Mesothelial cell of epicardium (in vitro differentiated cells): ENCODE measurements at regions not wholly inside any gene's neighbourhood (a gene's known extent, or its start where the extent isn't known, plus 50 kb on each side); places are given as distances from the start of the nearest gene placed in this dataset.

Experiments used
- DNase-seq, 2 experiments: peaks; one replicate each; pipeline ENCODE4 v3.0.0; 2021; ENCODE audit warnings: low spot score in 2 of 2; ENCODE audit not compliant: unreplicated experiment in 2 of 2
- H3K27ac Mint-ChIP-seq: 2 replicates; pipeline ENCODE4 v1.8.0; 2021; ENCODE audit warnings: mixed read lengths
- H3K27me3 Mint-ChIP-seq: 2 replicates; pipeline ENCODE4 v1.8.0; 2021; ENCODE audit warnings: low read depth, mixed read lengths
- H3K36me3 Mint-ChIP-seq: 2 replicates; pipeline ENCODE4 v1.8.0; 2021; ENCODE audit warnings: mixed read lengths
- H3K4me1 Mint-ChIP-seq: 2 replicates; pipeline ENCODE4 v1.8.0; 2021; ENCODE audit warnings: mixed read lengths
- H3K4me3 Mint-ChIP-seq: 2 replicates; pipeline ENCODE4 v1.8.0; 2021; ENCODE audit warnings: mild to moderate bottlenecking, moderate library complexity, mixed read lengths
- H3K9me3 Mint-ChIP-seq: 2 replicates; pipeline ENCODE4 v1.8.0; 2021; ENCODE audit warnings: mixed read lengths
- TF ChIP-seq, protein P1 (sequence below): fragments of 200-600 bp; sonication (generic); IDR thresholded peaks from one replicate; pipeline ENCODE4 v1.5.0; 2021; ENCODE audit warnings: antibody characterized with exemption; ENCODE audit not compliant: unreplicated experiment

DNA sequence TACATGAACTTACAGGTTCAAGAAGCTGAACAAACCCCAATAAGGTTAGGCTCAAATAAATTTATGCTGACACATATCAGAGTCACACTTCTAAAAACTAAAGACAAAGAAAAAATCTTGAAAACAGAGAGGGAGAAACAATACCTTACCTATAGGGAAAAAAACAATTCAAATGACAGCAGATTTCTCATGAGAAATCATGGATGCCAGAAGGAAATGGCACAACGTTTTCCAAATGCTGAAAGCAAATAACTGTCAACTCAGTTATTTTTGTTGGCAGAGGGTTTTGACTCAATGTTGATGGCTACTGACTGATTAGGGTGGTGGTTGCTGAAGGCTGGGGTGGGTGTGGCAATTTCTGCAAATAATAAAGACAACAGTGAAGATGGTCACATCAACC is 239.4 kb downstream of the ARHGAP12 start:
- Mint-ChIP-seq H3K27me3 (no peaks in the 10 kb centered on the region), H3K4me3 (no peak overlapping the region), H3K4me1 (no peaks in the 10 kb centered on the region), H3K36me3 (peaks cover 7% of the 10 kb centered on the region), H3K27ac (no peak overlapping the region), H3K9me3 (peaks cover 48% of the 10 kb centered on the region)
- DNase-seq: no peak
- TF ChIP-seq, protein P1, sequence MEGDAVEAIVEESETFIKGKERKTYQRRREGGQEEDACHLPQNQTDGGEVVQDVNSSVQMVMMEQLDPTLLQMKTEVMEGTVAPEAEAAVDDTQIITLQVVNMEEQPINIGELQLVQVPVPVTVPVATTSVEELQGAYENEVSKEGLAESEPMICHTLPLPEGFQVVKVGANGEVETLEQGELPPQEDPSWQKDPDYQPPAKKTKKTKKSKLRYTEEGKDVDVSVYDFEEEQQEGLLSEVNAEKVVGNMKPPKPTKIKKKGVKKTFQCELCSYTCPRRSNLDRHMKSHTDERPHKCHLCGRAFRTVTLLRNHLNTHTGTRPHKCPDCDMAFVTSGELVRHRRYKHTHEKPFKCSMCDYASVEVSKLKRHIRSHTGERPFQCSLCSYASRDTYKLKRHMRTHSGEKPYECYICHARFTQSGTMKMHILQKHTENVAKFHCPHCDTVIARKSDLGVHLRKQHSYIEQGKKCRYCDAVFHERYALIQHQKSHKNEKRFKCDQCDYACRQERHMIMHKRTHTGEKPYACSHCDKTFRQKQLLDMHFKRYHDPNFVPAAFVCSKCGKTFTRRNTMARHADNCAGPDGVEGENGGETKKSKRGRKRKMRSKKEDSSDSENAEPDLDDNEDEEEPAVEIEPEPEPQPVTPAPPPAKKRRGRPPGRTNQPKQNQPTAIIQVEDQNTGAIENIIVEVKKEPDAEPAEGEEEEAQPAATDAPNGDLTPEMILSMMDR: no peak

DNA sequence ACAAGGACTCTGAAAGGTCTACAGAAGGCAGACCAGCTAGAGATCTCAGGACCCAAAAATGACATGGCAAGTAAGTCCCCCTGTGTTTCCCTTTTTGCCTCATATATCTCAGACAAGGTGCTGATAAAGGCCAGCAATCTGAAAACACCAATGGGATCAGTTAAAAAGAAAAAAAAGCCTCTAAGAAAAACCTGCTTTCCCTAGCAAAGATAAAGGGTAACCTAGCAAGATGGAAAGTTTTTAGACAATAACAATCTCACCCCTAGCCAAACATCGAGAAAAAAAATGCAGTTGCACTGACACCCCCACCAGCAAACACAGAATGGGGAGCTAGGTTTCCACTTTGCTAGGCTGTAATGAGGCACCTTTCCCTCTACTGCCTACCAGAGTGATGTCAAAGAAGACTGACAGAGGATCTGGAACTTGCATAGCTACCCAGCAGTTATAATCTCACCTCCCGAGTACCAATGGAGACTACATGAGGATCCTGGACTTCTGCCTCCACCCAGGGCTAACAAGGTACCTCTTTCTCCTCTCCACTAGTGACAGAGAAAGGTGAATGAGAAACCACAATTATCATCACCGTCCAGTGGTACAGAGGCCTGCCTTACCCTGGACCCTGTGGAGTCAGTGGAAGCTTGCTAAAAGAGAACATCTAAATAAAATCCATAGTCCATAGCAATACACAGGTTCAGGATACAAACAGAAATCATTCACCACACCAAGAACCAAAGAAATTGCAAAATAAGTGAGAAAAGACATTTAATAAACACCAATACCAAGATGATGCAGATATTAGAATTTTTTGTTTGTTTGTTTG is 240.8 kb downstream of the ARHGAP12 start:
- Mint-ChIP-seq H3K4me1 (no peaks in the 10 kb centered on the region), H3K27ac (no peak overlapping the region), H3K4me3 (no peak overlapping the region), H3K36me3 (peaks cover 11% of the 10 kb centered on the region), H3K9me3 (peaks cover 56% of the 10 kb centered on the region), H3K27me3 (no peaks in the 10 kb centered on the region)
- TF ChIP-seq, protein P1: no peak
- no peak for DNase-seq

DNA sequence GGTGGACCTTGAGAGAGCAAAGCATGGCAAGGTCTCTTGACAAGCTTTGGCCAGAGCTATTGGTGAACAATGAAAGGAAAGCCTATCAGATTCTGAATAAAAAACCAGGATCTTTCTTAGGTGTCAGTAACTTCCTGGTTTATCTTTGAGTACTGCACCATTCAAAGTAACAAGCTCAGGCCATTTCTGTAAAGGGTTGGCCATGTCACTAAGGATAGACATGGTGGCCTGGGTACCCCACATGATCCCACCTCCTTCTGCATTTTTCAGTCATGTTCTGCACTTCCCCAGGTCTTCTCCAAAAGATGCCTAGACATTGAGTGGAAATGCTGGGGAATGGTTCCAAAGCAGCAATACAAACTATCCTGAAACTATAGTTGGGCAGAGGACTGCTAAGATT is 242.0 kb downstream of the ARHGAP12 start:
- Mint-ChIP-seq H3K36me3 (peaks cover 11% of the 10 kb centered on the region), H3K9me3 (peaks cover 69% of the 10 kb centered on the region), H3K27ac (no peak overlapping the region), H3K27me3 (no peaks in the 10 kb centered on the region), H3K4me3 (no peak overlapping the region), H3K4me1 (no peaks in the 10 kb centered on the region)
- TF ChIP-seq, protein P1: no peak
- DNase-seq: no peak

DNA sequence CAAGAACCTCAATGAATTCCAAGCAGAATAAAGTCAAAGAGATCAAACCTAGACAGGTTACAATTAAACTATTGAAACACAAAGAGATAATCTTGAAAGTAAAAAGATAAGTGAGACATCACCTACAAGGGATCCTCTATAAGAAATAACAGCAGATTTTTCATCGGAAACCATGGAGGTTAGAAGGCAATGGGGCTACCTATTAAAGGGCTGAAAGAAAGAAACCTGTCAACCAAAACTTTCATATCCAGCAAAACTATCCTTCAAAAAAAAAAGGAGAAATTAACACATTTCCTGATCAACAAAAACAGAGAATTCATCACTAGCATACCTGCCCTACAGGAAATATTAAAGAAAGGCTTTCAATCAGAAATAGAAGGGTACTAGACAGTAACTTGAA is 244.9 kb downstream of the ARHGAP12 start:
- DNase-seq: no peak
- Mint-ChIP-seq H3K27ac (no peak overlapping the region), H3K4me1 (peaks cover 7% of the 10 kb centered on the region), H3K27me3 (no peaks in the 10 kb centered on the region), H3K9me3 (peaks cover 52% of the 10 kb centered on the region), H3K4me3 (no peak overlapping the region), H3K36me3 (peaks cover 7% of the 10 kb centered on the region)
- TF ChIP-seq, protein P1: no peak

DNA sequence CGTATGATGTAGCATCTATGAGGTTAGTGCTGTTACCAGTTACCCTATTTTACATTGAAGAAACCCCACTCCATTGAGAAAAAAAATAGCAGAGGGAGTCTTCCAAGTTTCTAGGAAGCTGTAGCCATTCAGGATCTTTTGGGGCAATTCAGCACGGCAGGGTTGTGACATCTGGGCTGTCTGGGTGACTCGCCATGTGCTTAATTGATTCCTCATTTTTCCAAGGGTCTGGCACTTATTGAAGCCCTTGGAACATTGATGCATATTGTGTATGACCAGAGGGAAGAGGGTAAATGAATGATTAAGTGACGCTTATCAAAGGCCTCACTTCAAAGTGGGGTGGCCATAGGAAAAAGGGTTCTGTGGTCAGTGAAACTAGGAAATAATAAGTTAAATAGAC is 248.7 kb downstream of the ARHGAP12 start:
- no peak overlapping the region for H3K27ac Mint-ChIP-seq
- TF ChIP-seq, protein P1: no peak
- no peaks in the 10 kb centered on the region for H3K27me3 Mint-ChIP-seq
- peaks cover 16% of the 10 kb centered on the region for H3K4me1 Mint-ChIP-seq
- H3K9me3 Mint-ChIP-seq: peaks cover 39% of the 10 kb centered on the region
- no peak for DNase-seq
- no peak overlapping the region for H3K4me3 Mint-ChIP-seq
- peaks cover 4% of the 10 kb centered on the region for H3K36me3 Mint-ChIP-seq
